ELF-1 (cell line): ENCODE measurements at regions not wholly inside any gene's neighbourhood (a gene's known extent, or its start where the extent isn't known, plus 50 kb on each side); places are given as distances from the start of the nearest gene placed in this dataset.
"Not testable (repeated sequence)": the region's sequence is repeated elsewhere in the genome, so short reads cannot be mapped to it uniquely, and the experiment has no call there.

Source experiments
- DNase-seq: peaks from one replicate; pipeline ENCODE4 v3.0.0-alpha.2; 2016; ENCODE audit warnings: low read depth, low spot score

- no peak for DNase-seq
Measured at GRCh38 chr11:97657852-97658251, 1268.0 kb downstream of the JRKL start.

GRCh38 chr11:97667057-97667456 lies 1277.2 kb downstream of the JRKL start:
- DNase-seq = no peak

GRCh38 chr11:97683733-97684132 lies 1293.9 kb downstream of the JRKL start:
- DNase-seq = peak; percentile 70

GRCh38 chr11:97684486-97685439 lies 1295.0 kb downstream of the JRKL start:
- no peak for DNase-seq

DNA sequence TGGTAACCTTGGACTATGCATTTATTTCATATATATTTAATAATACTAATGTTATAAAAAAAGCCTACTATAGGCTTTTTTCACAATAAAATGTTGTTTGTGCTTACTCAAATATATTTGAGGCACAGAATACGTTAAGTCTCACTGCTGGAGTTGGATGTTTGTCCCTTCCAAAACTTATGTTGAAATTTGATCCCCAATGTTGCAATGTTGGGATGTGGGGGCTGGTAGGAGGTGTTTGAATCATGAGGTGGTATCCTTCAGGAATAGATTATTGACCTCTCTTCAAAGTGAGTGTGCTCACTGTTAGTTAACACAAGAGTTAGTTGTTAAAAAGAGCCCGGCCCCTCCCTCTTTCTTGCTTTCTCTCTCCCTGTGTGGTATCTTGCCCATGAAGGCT lies 1295.9 kb downstream of the JRKL start:
- DNase-seq = no peak

GRCh38 chr11:97687111-97687510 lies 1297.3 kb downstream of the JRKL start:
- no peak for DNase-seq

GRCh38 chr11:97691061-97691460 lies 1301.2 kb downstream of the JRKL start:
- no peak for DNase-seq

- no peak for DNase-seq
Measured at GRCh38 chr11:97702951-97703350, 1313.1 kb downstream of the JRKL start.

DNA sequence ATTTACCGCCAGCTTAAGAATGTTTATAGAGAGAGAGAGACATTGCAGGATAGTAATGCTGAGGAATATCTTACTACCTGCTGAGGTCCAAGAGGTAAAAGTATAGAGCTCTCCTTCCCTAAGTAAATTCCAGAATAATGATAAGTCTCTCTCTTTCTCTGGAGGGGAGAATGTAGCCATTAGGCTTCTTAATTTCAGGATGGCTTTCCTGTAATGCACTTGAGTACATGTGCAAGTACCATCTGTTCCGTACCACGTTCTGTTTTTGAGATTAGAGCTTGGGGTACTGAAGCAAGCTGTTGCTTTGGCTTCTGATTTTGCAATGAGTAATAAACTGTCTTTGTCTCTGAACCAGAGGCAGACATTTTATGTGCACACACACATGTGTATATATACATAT lies 1314.0 kb downstream of the JRKL start:
- no peak for DNase-seq

DNA sequence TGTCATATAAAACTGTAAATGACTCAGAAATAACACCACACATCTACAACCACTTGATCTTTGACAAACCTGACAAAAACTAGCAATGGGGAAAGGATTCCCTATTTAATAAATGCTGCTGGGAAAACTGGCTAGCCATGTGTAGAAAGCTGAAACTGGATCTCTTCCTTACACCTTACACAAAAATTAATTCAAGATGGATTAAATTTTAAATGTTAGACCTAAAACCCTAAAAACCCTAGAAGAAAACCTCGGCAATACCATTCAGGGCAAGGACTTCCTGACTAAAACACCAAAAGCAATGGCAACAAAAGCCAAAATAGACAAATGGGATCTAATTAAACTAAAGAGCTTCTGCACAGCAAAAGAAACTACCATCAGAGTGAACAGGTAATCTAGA lies 1315.3 kb upstream of the CNTN5 start:
- not testable (repeated sequence) for DNase-seq

DNA sequence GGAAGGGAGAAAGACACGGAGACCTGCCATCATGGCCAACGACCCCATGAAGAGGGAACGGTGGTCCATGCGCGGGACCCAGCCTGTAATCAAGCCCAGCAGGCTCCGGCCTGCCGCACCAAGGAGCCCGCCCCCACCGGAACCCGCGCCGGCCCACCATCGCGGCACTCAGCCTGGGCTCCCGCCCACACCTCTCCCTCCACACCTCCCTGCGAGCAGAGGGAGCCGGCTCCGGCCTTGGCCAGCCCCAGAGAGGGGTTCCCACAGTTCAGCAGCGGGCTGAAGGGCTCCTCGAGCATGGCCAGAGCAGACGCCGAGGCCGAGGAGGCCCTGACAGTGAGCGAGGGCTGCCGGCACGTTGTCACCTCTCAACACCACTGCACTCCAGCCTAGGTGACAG lies 1302.8 kb upstream of the CNTN5 start:
- no peak for DNase-seq

- DNase-seq = no peak
Measured at GRCh38 chr11:97722065-97722464, 1298.7 kb upstream of the CNTN5 start.

GRCh38 chr11:97722721-97723120 lies 1298.0 kb upstream of the CNTN5 start:
- DNase-seq = peak; percentile 75

DNA sequence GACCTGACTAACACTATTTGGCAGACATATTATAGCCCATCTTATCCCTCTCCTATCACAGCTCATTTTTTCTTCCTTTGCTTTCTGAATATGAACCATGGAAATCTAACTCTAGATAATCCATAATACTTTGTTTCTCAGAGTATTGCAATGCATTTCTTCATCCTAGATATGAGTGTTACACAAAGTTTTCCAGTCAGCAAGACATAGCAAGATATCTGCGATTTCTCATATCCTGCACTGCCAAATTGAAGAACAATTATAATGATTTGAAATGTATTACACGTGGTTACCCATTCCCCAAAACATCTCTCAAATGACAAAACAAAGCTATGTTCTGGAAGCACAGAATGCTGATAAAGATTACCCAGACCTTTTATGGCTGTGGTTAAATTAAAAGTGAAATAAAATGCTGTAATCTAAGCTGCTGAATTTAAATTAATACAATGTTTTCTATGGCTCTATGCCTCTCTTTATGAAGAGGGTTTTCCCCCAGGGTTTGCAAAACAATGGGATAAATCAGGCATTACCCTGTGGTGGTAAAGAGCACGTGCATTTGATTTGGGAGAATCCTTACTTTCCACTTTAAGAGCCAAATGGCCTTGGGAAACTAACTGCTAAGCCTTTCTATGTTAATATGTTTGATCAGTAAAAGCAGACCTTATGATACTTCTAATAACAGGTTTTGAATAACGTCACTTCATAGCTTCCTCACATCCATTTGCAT lies 1291.0 kb upstream of the CNTN5 start:
- DNase-seq = no peak

GRCh38 chr11:97732011-97732632 lies 1288.6 kb upstream of the CNTN5 start:
- no peak for DNase-seq

GRCh38 chr11:97738751-97739150 lies 1282.0 kb upstream of the CNTN5 start:
- DNase-seq = no peak

DNA sequence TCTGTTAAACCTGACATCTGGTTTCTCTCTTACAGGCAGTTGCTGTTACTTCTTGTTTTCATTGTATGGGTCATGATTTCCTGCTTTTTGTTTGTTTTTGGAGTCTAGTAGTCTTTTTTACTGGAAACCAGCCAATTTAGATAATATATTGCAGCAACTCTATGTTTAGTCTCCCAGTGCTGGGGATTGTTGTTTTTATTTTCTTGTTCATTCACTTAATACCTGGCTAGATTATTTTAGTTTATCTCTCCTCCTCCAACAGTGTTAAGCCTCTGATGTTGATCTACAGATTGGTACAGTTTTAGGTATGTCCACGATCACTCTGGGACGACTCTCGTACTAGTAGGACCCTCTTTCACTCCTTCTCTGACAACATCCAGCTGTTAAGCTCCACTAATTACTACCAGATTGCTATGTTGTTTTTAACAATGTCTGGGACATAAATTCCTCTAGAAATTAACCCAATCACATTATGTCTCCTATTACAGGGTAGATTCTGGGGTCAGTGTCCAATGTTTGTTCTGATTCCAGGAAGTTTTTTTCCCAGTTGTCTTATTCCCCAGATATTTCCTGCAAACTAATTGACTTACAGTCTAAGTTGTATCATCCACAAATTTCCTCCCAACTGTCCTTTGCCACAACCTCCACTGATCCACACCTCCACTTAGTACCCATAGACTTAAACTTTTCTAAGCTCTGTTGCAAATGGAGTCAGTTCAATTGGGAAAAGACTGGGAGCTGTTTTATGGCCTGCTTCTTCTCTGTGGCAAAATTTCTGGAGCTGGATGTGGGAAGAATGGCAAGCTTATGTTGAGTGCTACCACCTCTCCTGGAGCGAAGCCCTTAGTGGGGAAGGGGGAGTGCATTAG lies 1280.6 kb upstream of the CNTN5 start:
- DNase-seq = no peak

GRCh38 chr11:97740801-97741151 lies 1280.0 kb upstream of the CNTN5 start:
- no peak for DNase-seq

DNA sequence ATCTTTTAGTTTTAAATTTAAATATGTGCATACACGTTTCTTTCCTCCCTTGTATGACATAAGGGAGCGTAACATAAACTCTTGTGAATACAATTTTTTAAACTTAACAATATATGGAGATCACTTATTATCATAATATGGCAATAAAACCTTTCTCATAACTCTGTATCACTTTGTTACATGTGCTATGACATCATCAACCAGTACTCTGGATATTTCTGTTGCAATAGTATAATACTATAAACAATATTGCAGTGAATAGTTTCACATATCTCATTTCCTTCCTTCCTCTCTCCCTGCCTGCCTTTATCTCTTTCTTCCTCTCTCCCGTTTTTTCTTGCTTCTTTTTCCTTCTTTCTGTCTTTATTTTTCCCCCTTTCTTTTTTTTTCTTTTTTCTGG lies 1278.0 kb upstream of the CNTN5 start:
- DNase-seq = no peak

DNA sequence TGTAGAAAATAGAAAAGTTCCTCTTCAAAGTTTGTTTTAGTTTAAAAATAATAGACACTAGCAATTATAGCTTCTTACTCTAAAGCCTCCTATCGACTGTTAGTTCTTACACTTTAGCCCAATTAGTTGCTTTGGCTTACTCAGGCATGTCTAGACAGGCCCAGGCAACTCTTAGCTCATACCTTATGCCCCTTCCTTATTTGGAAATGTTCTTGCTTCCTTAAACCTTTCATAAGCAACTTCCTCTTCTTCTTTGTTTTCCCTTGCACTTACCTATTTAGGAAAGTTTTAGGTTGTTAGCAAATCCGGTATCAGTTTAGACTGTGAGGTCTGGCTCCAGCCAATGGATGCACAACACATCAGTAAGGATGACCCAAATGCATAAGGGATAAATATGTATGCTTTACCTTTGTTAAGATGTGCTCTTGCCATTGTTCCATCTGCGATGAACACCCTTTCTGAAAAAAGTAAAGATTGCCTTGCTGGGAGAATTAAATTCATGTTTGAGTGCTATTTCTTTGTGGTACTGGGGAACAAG lies 1277.5 kb upstream of the CNTN5 start:
- no peak for DNase-seq

GRCh38 chr11:97745515-97746050 lies 1275.2 kb upstream of the CNTN5 start:
- no peak for DNase-seq
